ENCODE measurements at regions not wholly inside any gene's neighbourhood (a gene's known extent, or its start where the extent isn't known, plus 50 kb on each side); places are given as distances from the start of the nearest gene placed in this dataset.

DNA sequence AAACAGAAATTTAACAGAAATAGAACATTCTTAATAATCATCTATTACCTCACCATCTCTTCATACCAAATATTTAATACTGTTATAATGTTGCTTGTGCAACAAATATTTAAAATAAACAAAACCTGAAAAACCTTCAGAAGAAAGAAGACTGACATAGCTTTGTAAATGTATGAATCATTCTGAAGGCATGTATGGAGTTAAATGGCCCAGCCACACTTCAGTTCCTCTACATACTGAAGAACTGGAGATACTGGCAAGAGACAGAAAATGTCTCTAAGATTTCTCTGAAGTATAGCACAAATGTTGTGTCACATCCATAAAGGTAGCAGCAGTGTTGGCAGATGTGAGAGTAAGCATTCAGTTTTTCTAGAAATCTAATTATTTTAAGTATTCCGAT lies 275.3 kb upstream of the FGF13 start:
- TF ChIP-seq CTCF (IDR thresholded peaks at IDR 0.05 in 4 of 5, conservative IDR thresholded peaks at IDR 0.05 in 1 of 5) (no peak), POLR2A (IDR thresholded peaks at IDR 0.05) (no peak)
